Erythroblast (primary cell): ENCODE measurements at regions not wholly inside any gene's neighbourhood (a gene's known extent, or its start where the extent isn't known, plus 50 kb on each side); places are given as distances from the start of the nearest gene placed in this dataset.

ENCODE experiments used
- GATA1 ChIP-seq: IDR thresholded peaks from 2 replicates; pipeline ENCODE4 v1.6.1; 2011; ENCODE audit warnings: low read depth, mild to moderate bottlenecking, control low read depth, low read length, moderate library complexity
- POLR2A ChIP-seq: IDR thresholded peaks from 2 replicates; pipeline ENCODE4 v1.6.1; 2011; ENCODE audit warnings: mild to moderate bottlenecking, low read length

DNA sequence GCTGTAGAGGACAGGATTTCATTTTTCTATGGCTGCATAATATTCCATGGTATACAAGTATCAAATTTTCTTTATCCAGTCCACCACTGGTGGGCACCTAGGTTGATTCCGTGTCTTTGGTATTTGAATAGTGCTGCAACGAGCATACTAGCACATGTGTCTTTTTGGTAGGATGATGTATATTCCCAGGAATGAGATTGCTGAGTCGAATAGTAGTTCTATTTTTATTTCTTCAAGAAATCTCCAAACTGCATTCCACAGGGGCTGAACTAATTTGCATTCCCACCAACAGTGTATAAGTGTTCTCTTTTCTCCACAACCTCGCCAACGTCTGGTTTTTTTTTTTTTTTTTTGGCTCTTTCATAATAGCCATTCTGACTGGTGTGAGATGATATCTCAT lies 550.0 kb downstream of the REEP3 start:
- TF ChIP-seq POLR2A (no peak), GATA1 (no peak)
